Epithelial cell of proximal tubule (primary cell): ENCODE measurements at regions not wholly inside any gene's neighbourhood (a gene's known extent, or its start where the extent isn't known, plus 50 kb on each side); places are given as distances from the start of the nearest gene placed in this dataset.

ENCODE experiments used
- DNase-seq: peaks from one replicate; pipeline ENCODE4 v3.0.0-alpha.2; 2011; ENCODE audit warnings: low read depth
- H3K4me3 ChIP-seq: 2 replicates; pipeline ENCODE4 v1.5.1; 2011; ENCODE audit warnings: low read depth, mild to moderate bottlenecking, low read length
- TF ChIP-seq, protein P1 (sequence below): conservative IDR thresholded peaks from 2 replicates; pipeline ENCODE4 v1.5.1; 2012; ENCODE audit warnings: low read depth, mild to moderate bottlenecking, low read length

- H3K4me3 ChIP-seq: no peak overlapping the region
- no peak for DNase-seq
- TF ChIP-seq, protein P1, sequence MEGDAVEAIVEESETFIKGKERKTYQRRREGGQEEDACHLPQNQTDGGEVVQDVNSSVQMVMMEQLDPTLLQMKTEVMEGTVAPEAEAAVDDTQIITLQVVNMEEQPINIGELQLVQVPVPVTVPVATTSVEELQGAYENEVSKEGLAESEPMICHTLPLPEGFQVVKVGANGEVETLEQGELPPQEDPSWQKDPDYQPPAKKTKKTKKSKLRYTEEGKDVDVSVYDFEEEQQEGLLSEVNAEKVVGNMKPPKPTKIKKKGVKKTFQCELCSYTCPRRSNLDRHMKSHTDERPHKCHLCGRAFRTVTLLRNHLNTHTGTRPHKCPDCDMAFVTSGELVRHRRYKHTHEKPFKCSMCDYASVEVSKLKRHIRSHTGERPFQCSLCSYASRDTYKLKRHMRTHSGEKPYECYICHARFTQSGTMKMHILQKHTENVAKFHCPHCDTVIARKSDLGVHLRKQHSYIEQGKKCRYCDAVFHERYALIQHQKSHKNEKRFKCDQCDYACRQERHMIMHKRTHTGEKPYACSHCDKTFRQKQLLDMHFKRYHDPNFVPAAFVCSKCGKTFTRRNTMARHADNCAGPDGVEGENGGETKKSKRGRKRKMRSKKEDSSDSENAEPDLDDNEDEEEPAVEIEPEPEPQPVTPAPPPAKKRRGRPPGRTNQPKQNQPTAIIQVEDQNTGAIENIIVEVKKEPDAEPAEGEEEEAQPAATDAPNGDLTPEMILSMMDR: no peak
These were observed 423.7 kb downstream of the LRIG3 start for GRCh38 chr12:58496411-58497190.

GRCh38 chr12:58500399-58500798 is 419.9 kb downstream of the LRIG3 start:
- H3K4me3 ChIP-seq: no peak overlapping the region
- TF ChIP-seq, protein P1: no peak
- no peak for DNase-seq

- no peak overlapping the region for H3K4me3 ChIP-seq
- TF ChIP-seq, protein P1: no peak
- DNase-seq: no peak
These were observed 418.1 kb downstream of the LRIG3 start for GRCh38 chr12:58502226-58502625.

DNA sequence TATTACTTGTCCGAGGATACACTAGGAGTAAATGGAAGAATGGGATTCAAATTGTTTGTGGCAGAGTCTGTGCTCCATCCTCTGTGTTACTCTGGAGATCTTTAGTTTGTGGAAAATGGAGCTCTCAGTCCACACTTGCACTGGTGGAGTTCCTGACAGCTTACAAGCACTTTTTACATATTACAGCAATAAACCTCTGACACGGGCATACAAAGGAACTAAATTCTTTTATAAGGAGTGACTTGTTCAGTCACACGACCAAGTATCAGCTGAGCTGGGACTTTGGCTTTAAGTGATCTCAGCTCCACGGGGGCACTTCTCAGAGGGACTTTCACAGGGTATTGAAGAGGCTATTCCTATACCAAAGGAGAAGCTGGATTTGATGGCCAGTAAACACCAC is 417.5 kb downstream of the LRIG3 start:
- no peak for DNase-seq
- TF ChIP-seq, protein P1: no peak

GRCh38 chr12:58503731-58504130 is 416.6 kb downstream of the LRIG3 start:
- DNase-seq: no peak
- H3K4me3 ChIP-seq: no peak overlapping the region
- TF ChIP-seq, protein P1: no peak

More for the DNA sequence above, 417.5 kb downstream of the LRIG3 start:
- H3K4me3 ChIP-seq: no peak overlapping the region

- TF ChIP-seq, protein P1: no peak
- no peak for DNase-seq
- H3K4me3 ChIP-seq: no peak overlapping the region
These were observed 416.0 kb downstream of the LRIG3 start for GRCh38 chr12:58504143-58504938.
